HG02981 (cell line): ENCODE measurements at regions not wholly inside any gene's neighbourhood (a gene's known extent, or its start where the extent isn't known, plus 50 kb on each side); places are given as distances from the start of the nearest gene placed in this dataset.

Experiments used
- ATAC-seq: cut with Tn5 transposase; IDR thresholded peaks from one replicate; pipeline ENCODE4 v1.9.1; 2021; ENCODE audit warnings: mild to moderate bottlenecking, moderate library complexity; ENCODE audit not compliant: unreplicated experiment

- no peak for ATAC-seq
These were observed 182.8 kb downstream of the FOXO1 start for GRCh38 chr13:40483601-40484000.

DNA sequence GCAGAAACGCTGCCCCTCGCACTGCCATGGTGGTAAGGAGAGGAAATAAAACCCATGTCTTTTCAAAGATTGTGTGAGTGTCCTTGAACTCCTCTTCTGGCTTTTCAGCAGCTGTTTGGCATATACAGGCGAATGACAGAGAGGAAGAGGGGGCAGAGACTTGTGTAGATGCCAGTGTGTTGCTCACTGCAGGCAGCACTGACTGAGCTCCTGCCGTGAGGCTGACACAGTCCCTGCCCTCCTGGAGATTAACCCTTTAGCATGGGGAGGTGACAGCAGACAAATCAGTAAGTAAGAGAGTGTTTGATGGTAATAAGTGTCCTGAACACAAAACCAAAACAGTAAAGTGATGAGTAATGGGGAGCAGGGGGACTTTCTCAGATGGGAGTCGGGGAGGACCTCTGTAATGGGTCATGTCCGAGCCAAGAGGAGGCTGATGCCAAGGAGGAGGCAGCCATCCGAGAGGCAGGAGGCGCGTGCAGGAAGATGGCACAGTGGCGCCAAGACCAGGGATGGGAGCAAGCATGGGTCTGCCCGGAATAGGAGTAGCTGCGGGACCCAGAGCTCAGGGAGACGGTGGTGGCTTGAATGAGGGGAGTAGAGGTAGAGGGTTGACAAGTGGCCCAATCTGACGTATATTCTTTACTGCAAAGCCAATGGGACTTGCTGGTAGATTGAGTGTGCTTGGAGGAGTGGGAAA, 182.2 kb downstream of the FOXO1 start:
- ATAC-seq: no peak

GRCh38 chr13:40484974-40485373, 181.5 kb downstream of the FOXO1 start:
- ATAC-seq: no peak

GRCh38 chr13:40485611-40486517, 180.6 kb downstream of the FOXO1 start:
- peak; percentile 60 for ATAC-seq

- ATAC-seq: no peak
These were observed 179.8 kb downstream of the FOXO1 start for GRCh38 chr13:40486518-40487163.

DNA sequence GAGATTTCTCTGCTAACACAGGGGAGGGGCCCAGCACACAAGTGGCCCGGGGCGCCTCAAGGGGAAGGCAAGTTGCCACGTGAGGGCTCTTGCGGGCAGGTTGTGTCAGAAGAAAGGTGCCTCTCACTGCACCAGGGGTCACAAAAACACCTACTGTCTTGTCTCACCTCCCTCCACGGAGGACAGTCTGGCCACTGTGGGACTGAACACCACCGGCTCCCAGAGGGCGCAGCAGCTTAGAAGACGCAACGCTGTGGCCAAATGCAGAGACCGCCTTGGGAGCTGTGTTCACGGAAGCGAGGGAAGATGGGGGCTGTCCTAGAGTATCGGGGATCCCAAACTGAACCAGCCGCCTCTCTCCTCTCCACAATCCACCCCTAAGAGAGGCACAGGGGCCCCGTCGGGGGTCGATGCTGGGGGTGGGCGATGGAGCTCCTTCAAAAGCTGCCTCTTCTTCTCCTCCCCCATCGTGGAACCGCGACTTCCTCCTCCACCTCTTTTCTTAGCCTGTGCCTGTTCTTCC, 177.5 kb downstream of the FOXO1 start:
- ATAC-seq: no peak

DNA sequence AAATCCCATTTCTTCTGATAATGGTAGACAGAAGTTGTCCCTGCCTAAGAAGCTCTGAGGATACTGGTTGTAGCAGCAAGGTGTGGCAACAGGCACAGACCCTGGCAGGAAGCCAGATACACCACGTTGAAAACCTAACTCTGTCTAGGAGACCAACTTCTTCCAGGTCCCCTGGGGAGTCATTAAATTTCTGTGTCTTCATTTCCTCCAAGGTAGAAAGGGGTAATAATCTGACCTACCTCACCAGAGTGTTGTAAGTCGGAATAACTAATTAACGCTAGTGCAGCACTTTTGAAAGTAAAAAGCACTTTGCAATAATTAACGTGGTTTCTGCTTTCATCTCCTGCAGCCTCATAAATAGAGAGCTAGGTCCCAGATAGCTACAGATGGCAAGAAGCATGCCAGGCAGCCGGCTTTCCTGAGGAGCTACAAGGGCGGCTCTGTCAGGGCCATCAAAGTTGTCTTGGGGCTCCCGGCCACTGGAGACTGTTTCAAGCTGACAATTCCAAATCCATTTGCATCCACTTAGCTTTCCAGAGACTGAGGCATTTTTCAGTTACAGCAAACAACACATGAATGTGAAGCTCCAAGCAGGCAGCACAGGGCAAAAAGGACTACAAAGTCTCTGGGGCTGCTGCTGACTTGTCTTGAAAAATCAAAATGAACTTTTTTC, 176.2 kb downstream of the FOXO1 start:
- no peak for ATAC-seq

- ATAC-seq: no peak
These were observed 173.9 kb downstream of the FOXO1 start for GRCh38 chr13:40492511-40492910.

DNA sequence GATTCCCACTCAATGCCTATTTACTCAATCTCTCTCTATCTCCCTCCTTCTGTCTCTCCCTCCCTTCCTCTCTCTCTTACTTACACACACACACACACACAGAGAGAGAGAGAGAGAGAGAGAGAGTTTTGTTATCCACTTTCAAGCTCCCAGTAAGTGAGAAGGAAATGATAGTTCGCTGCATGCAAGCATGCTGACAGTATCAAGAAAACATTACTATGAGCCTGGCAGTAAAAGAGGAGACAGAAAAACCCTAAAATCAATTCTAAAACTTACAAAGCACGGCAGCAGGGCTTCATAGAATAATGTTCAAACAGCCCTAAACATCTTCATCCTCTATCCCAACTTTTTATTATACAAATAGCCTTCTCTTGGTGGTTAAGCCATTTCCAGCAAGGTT, 171.9 kb downstream of the FOXO1 start:
- no peak for ATAC-seq

GRCh38 chr13:40494946-40495620, 171.4 kb downstream of the FOXO1 start:
- no peak for ATAC-seq

GRCh38 chr13:40495621-40496001, 170.8 kb downstream of the FOXO1 start:
- ATAC-seq: no peak

DNA sequence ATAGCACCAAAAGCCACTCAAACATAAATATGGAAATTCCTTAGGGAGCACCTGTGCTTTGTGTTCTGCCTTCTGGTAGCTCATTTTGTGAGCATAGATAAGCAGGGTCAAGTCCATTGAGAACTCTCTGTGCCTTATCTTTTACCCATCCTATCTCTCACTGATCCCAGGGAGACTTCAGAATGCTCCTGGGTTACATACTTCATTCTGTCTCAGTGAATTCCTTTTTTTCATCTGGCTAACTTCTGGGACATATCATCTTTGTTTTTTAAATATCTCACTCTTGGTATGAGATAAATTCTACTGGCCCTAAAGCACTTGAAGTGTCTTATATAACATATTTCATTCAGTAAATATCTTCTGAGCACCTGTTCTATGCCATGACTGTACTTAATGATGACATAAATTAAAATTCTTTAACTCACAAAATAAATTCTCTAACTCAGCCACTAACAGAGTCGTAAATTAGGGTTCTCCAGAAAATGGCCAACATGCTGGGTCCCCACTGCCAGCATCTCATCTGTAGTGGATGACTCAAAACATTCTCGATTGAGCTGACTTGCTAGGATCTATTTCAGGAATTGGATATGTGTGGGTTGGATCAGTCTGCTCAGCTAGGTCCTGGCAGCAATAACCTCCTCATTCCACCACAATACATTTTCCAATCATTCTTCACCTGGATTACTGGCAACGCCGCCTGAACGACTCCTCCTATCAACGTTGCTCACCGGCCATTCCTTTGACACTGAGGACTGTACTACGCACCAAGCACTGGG, 170.2 kb downstream of the FOXO1 start:
- ATAC-seq: no peak

- ATAC-seq: no peak
These were observed 168.0 kb downstream of the FOXO1 start for GRCh38 chr13:40498461-40498860.

- ATAC-seq: no peak
These were observed 164.2 kb downstream of the FOXO1 start for GRCh38 chr13:40502236-40502635.

- ATAC-seq: no peak
These were observed 163.4 kb downstream of the FOXO1 start for GRCh38 chr13:40503011-40503410.

DNA sequence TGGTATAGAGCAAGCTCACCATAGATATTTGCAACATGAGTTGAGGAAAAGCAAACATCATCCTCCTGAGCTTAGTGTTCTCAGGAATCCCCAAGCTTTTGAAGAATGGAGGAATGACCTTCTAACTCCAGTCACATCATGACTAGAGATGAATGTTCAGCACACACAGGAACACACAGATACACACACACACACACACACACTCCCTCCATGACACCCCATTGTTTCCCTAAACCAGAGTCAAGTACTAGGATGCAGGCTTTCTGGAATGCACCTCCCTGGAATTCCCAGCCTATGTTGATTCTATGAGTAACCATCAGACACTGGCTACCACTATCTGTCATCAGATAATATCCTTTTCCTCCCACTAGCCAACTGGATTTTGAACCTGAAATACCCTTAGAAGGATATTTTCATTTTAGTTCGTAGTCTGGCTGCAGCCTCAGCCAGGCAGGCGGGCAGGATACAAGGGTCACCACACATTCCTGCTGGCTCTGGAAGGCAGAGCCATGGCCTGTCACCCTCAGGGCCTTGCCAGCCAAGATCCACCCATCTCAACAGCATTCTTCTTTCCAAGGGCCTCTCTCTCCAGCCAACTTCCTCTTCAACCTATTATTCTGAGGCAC, 162.4 kb downstream of the FOXO1 start:
- no peak for ATAC-seq

DNA sequence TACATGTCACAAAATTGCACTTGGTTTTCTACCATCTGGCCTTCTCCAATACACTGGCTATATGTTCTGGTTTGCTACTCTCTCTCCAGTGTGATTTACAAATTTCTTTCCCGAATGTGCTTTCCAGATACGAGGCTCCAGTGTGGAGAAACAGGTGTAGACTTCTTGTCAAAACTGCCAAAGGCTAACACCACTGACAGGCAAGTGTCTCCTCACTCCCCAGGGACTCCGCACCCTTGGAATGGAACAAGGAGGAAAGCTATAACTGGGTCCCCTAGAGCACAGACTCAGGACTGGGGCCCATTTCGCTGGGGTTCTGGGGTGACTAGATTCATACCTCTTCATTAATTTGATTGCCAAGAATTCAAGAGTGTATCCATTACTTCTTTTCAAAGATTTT, 161.8 kb downstream of the FOXO1 start:
- no peak for ATAC-seq

DNA sequence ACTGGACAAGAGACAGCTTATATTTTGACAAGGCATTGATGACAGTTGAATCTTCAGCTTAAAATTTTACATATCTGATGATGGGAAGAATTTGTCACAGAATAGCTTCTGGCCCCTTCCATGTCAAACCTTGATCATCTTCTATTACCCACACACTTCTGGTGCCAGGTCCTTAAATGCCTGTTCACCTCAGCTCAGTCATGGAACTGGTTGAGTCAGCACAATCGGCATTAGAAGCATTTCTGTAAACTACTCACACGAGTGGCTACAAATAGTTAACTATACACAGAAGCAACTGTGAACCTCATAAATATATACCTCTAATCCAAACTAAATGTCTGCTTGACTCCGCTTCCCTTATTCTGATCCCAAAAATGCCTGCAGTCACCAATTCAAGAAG, 161.2 kb downstream of the FOXO1 start:
- no peak for ATAC-seq
